COLO668 (cell line): ENCODE measurements at regions not wholly inside any gene's neighbourhood (a gene's known extent, or its start where the extent isn't known, plus 50 kb on each side); places are given as distances from the start of the nearest gene placed in this dataset.

Source experiments
- DNase-seq: peaks from one replicate; lab custom pipeline; 2025; ENCODE audit not compliant: unreplicated experiment; lab: John Stamatoyannopoulos, UW

DNA sequence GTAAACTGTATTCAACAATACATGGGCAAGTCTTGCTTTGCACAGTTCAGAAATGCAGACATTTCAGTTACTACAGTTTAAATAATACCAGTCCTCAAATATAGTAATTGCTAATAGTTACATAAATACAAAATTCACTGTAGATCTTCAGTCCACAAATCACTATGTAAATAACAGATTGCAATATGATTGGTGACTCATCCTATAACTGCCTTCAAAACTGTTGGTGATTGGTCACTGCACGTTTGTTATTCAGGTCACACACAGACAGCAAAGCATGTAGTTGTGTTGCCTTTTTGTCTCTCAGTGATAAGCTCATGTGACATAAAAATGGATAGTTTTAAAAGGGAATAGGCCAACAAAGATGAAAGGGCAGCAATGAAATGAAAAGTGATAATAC lies 186.5 kb upstream of the CTTNBP2NL start:
- DNase-seq: no peak

- no peak for DNase-seq
These were observed 176.7 kb upstream of the CTTNBP2NL start for GRCh38 chr1:112219267-112219666.

- no peak for DNase-seq
These were observed 165.8 kb upstream of the CTTNBP2NL start for GRCh38 chr1:112230232-112230631.

DNA sequence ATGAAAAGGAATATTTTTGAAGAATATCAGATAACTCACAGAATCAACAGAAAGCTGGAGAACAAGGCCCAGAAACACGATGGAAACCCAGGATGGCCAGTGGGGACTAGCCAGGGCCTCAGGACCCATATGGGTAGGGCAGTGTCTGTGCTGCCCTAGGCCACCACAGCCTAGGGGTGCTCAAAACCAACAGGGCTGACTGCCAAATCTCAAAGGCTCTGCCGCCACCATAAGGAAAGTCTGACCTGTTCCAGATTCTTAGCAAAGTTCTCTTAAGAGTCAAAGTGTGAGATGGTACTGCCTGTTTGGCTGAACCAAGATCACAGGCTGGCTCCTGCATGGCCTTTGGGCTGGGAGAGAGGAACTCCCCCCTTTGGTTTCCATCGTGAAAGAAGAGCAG lies 164.7 kb upstream of the CTTNBP2NL start:
- no peak for DNase-seq

DNA sequence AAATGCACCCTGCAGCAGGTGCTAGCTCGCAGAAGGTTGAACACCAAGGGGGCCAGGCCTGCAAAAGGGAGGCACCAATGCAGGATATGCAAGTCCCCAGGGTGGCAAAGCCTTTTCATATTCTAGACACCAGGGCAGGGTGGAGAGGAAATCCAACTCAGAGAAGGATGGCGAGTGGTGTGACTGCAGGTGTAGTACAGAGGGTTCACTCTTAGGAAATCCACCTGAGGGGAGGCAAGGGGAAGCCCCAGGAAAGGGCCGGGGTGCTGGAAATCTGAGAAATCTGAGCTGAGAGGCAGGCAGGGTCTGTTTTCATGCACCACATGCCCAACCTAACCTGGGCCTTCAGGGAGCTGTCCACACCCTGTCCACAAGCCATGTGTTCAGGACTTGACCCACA lies 163.2 kb upstream of the CTTNBP2NL start:
- no peak for DNase-seq

GRCh38 chr1:112234710-112235109 lies 161.3 kb upstream of the CTTNBP2NL start:
- DNase-seq: no peak

DNA sequence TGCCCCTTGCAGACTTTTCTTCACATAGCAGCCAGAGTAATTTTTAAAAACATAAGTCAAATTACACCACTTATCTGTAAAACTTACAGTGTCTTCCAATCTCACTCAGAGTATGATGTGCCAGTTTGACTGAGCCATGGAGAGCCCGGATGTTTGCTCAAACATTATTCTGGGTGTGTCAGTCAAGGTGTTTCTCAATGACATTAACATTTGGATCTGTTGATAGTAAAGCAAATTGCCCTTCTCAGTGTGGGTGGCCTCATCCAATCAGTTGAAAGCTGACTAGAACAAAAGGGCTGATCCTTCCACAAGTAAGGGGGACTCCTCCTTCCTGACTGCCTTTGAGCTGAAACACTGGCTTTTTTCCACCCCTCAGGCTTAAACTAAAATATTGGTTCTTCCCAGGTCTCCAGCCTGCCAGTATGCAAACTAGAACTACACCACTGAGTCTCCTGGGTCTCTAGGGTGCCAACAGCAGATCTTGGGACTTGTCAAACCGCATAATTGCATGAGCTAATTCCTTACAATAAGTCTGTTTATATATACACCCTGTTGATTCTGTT lies 157.9 kb upstream of the CTTNBP2NL start:
- DNase-seq: no peak

DNA sequence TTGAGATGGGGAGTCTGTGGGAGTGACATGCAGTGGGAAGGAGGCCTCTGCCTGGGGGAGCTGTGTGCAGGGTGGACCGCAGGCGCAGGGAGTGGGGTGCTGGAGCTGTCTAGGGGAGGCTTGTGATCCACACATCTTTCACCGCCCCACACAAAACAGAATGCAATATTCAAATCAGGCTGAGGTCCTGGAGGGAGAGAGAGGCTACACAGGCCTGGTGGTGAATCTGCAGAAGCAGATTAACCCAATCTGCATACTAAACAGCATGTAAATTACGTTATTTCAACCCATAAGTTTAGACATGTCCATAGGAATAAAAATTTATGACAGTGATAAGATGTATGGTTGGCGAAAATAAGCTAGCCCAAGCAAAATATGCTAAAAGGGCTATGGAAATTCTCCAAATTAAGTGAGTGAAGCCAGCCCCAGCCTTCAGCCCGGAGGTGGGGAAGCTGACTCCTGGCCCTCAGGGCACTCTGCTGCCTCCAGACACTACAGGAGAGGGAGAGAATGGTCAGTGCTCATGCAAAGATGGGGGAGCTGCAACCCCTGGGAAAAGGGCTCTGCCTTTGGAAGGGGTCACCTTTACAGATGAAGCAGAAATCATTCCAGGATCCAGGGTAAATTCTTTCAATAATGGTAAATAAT lies 156.2 kb upstream of the CTTNBP2NL start:
- DNase-seq: no peak

DNA sequence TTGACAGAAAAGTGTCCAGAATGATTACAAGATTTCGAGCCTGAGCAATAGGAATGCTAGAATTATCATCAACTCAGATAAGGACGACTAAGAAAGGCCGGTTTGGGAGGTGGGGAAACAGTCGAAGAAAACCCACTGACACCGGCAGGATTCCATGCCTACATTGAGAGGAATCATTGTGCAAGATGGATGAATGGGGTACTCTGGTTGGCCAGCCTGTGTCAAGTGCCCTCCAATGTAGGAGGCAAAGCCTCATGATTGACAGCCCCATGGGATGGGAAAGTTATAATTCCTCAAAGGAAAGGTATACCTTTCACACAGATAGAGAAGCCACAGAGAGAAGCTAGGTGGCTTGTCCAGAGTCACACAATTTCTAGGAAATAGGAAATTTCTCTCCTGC lies 153.5 kb upstream of the CTTNBP2NL start:
- DNase-seq: no peak

GRCh38 chr1:112244131-112244530 lies 151.9 kb upstream of the CTTNBP2NL start:
- DNase-seq: no peak

DNA sequence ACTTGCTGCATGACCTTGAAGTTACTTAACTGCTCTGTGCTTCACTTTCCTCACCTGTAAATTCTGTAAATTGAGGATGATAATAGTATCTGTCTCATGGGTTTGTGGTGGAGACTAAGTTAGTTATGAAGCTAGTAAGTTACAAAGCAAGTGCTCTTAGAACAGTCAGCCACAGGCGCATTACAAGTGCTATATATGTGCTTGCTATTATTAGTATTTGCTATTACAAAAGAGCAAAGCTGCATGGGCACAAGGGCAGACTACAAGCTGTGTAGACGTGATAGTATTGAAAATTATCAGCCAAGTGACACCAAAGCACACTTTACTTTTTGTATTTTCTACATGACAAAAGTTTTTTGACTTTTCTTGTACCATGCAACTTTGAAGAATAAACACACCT lies 150.9 kb upstream of the CTTNBP2NL start:
- DNase-seq: no peak

- peak; percentile 61 for DNase-seq
These were observed 148.9 kb upstream of the CTTNBP2NL start for GRCh38 chr1:112247036-112247597.

DNA sequence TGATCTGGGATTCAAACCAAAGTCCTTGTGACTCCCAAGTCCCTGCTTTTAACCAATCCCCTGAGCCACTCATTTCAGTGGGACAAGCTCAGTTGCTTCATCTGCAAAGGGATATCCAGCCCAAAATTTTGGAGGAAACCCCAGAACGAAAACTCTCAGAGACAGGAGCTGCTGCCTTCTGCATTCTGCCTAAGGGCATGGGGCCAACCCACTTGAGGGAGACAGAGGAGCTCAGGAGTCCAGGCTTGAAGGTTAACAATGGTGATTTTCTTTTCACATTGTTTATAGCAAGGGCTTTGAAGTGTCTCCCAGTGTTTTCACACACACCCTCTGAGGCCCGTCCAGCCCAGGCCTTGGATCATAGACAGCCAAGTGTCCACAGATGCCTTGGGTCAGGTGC lies 148.1 kb upstream of the CTTNBP2NL start:
- DNase-seq: peak; percentile 24

GRCh38 chr1:112250892-112251291 lies 145.1 kb upstream of the CTTNBP2NL start:
- no peak for DNase-seq

GRCh38 chr1:112251766-112252506 lies 144.1 kb upstream of the CTTNBP2NL start:
- DNase-seq: no peak

GRCh38 chr1:112253366-112253765 lies 142.6 kb upstream of the CTTNBP2NL start:
- no peak for DNase-seq

DNA sequence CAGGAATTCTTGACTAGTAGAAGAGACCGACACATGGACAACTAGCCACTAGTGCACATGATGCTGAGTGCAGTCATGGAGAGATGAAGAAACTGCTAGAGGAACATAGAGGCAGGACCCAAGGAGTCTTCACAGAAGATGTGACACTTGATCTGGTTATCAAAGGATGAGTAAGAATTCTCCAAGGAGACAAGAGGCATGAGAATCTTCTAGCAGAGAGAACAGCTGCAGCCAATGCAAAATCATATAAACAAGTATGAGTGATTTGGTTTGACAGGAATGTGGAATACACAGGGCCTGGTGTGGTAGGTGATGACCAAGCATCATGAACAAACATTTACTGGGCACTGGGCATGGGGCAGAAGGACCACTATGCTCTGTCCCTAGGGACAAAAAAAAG lies 140.9 kb upstream of the CTTNBP2NL start:
- no peak for DNase-seq

DNA sequence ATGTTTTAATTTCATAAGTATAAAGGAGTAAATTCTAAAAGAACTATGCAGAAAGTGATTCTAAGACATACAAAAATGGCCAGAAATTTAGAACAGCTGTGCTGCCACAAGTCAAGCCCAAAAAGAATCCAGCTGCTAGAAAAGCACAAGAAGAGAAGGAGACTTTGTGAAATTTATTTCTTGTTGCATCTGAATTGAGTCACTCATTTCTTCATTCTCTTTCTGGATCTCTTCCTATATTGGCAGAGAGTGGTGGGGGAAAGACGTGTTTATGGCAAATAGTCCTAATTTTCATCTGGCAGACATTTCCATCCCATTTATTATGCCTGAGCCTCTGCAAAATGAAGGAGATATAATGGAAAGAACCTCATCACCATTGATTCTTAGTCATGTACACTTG lies 139.6 kb upstream of the CTTNBP2NL start:
- DNase-seq: no peak

DNA sequence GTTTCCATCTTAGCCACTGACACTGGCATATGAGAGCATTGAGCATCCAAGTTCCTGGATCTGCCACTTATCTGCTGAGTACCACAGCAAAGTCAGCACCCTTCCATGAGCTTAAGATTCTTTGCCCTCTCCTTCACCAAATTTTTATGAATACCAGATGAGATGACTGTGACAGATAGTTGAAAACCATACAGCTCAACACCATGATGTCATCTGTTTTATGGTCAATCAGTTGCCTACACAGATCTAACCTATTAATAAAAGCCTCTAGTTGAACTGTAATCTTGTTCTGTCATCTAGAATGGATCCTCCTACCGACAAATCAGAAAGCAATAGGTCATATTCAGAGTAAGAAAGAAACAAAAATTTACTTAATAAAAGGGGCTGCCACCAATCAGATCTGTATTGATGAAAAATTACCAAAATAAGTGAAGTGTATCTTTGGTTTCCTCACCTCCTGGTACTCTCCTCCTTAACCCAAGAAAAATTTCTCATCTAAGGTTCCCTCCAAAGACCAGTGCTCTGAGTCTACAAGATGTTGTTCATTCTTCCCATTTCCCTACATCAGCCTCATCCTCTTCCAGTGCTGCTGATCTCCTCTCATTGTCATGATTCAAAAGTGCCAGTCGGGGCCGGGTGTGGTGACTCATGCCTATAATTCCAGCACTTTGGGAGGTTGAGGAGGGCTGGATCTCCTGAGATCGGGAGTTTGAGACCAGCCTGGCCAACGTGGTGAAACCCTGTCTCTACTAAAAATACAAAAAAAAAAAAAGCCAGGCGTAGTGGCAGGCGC lies 138.8 kb upstream of the CTTNBP2NL start:
- no peak for DNase-seq

DNA sequence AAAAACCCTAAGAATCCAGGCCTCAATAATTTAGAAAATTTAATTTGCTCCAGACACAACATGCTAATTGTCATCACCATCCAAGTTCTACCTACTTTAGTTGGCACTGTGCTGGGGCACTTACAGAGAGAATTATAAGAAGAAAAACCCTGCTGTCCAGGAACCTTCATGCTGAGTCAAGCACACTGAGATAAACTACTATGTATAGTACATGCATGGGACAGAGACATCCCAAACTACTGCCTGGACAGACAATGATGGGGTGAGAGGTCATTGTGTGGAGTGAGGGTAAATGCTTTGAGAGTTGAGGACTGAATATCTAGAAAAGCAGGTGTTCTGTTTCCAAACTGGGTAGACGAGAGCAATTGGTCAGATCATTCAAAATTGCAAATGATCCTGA lies 135.3 kb upstream of the CTTNBP2NL start:
- no peak for DNase-seq

- DNase-seq: no peak
These were observed 133.7 kb upstream of the CTTNBP2NL start for GRCh38 chr1:112262316-112262715.
